Transverse colon (tissue), 4 donors: ENCODE measurements at regions not wholly inside any gene's neighbourhood (a gene's known extent, or its start where the extent isn't known, plus 50 kb on each side); places are given as distances from the start of the nearest gene placed in this dataset.

Source experiments
- DNase-seq: peaks from one replicate; pipeline ENCODE4 v3.0.0-alpha.2; 2019
- H3K27ac ChIP-seq, 4 donors: fragments of 200-600 bp; sonication (generic); 2 replicates each; pipeline ENCODE4 v1.5.1; 2016 to 2018; ENCODE audit warnings: inconsistent platforms in 4 of 4
- H3K27me3 ChIP-seq: fragments of 200-600 bp; sonication (generic); 2 replicates; pipeline ENCODE4 v1.5.1; 2017; ENCODE audit warnings: inconsistent platforms
- H3K36me3 ChIP-seq, 4 donors: fragments of 200-600 bp; sonication (generic); 2 replicates each; pipeline ENCODE4 v1.5.1; 2017 to 2019; ENCODE audit warnings: inconsistent platforms in 4 of 4
- H3K4me1 ChIP-seq, 4 donors: fragments of 200-600 bp; sonication (generic); 2 replicates each; pipeline ENCODE4 v1.5.1; 2017 to 2020; ENCODE audit warnings: inconsistent platforms in 4 of 4
- H3K4me3 ChIP-seq, 4 donors: fragments of 200-600 bp; sonication (generic); 1 replicate in 1 of 4; 2 replicates in 3 of 4; pipeline versions ENCODE4 v1.5.1 to v1.6.1; 2017 to 2019; ENCODE audit warnings: inconsistent platforms in 4 of 4
- H3K9me3 ChIP-seq, 2 donors: fragments of 200-600 bp; sonication (generic); 2 replicates each; pipeline ENCODE4 v1.5.1; 2017 to 2019; ENCODE audit warnings: inconsistent platforms in 2 of 2
- EP300 ChIP-seq: sonication (generic); formaldehyde crosslinking; IDR thresholded peaks from one replicate; pipeline ENCODE4 v1.6.1; 2017; ENCODE audit warnings: antibody characterized with exemption, low read depth
- POLR2A ChIP-seq: fragments of 450-650 bp; IDR thresholded peaks from one replicate; pipeline ENCODE4 v1.6.1; 2016; ENCODE audit warnings: antibody characterized with exemption, mild to moderate bottlenecking, moderate library complexity
- POLR2AphosphoS5 ChIP-seq, 3 donors: sonication (generic); formaldehyde crosslinking; IDR thresholded peaks; one replicate each; pipeline ENCODE4 v1.6.1; 2016; ENCODE audit warnings: antibody characterized with exemption in 3 of 3
- WGBS, 2 donors: methylation state at CpG; one replicate each; pipeline ENCODE4 v1.1.5; 2018; ENCODE audit warnings: low coverage in 1 of 2; 5-methylcytosine and 5-hydroxymethylcytosine counted together
- in situ Hi-C, 4 donors: fragments of 200-750 bp; cut with MboI; loops; one replicate each; pipeline versions ENCODE4 v1.15.0 to v1.15.1; 2017; ENCODE audit warnings: low sequenced_read_pairs in 3 of 4, low pct_ligation_motif_present in 1 of 4, low pct_unique_long_range_greater_than_20kb in 1 of 4
- intact Hi-C: fragments of 100-400 bp; cut with DNase I; formaldehyde crosslinking; loops from one replicate; pipeline ENCODE4 v1.15.1; 2023; ENCODE audit warnings: low total_unique reads
- TF ChIP-seq, protein P1 (sequence below), 5 experiments: fragments of 200-600 bp in 3 of 5; fragments of 450-650 bp in 2 of 5; sonication (generic) in 3 of 5; IDR thresholded peaks; 1 replicate in 2 of 5; 2 replicates in 3 of 5; pipeline ENCODE4 v1.5.1; 2016 to 2017; ENCODE audit warnings: antibody characterized with exemption in 5 of 5, inconsistent platforms in 3 of 5, mild to moderate bottlenecking in 2 of 5, moderate library complexity in 1 of 5

DNA sequence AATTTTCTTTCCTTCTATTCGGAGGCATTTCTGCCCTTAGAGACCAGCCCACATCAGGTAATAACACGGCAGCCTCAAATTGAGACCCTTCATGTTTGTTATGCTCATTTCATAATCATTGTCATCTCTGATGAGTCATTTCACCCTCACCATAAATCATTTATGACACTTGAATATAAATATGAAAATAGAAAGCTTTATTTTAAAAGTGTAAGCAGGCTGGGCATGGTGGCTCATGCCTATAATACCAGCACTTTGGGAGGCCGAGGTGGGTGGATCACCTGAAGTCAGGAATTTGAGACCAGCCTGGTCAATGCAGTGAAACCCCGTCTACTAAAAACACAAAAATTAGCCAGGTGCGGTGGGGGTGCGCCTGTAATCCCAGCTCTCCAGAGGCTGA, 57.4 kb upstream of the EGFR start:
- no peak overlapping the region for H3K4me3 ChIP-seq
- H3K27ac ChIP-seq: no peak overlapping the region
- H3K4me1 ChIP-seq: no peaks in the 10 kb centered on the region
- intact Hi-C loops: no loop called here
- no peaks in the 10 kb centered on the region for H3K9me3 ChIP-seq
- no peak for DNase-seq
- WGBS, 2 donors: 60 to 75% methylated on average over 4 to 6 of the region's 6 CpGs
- in situ Hi-C loops: loop anchor here in 1 of 4 donors (25.0 kb wide), 1 partner anchor 101 kb away; no protein-coding TSS in a partner anchor
- H3K36me3 ChIP-seq: no peaks in the 10 kb centered on the region
- no peaks in the 10 kb centered on the region for H3K27me3 ChIP-seq
- TF ChIP-seq EP300 (no peak), POLR2A (no peak), POLR2AphosphoS5 (IDR thresholded peaks at IDR 0.05) (no peak)
- TF ChIP-seq, protein P1, sequence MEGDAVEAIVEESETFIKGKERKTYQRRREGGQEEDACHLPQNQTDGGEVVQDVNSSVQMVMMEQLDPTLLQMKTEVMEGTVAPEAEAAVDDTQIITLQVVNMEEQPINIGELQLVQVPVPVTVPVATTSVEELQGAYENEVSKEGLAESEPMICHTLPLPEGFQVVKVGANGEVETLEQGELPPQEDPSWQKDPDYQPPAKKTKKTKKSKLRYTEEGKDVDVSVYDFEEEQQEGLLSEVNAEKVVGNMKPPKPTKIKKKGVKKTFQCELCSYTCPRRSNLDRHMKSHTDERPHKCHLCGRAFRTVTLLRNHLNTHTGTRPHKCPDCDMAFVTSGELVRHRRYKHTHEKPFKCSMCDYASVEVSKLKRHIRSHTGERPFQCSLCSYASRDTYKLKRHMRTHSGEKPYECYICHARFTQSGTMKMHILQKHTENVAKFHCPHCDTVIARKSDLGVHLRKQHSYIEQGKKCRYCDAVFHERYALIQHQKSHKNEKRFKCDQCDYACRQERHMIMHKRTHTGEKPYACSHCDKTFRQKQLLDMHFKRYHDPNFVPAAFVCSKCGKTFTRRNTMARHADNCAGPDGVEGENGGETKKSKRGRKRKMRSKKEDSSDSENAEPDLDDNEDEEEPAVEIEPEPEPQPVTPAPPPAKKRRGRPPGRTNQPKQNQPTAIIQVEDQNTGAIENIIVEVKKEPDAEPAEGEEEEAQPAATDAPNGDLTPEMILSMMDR (IDR thresholded peaks at IDR 0.05): no peak

DNA sequence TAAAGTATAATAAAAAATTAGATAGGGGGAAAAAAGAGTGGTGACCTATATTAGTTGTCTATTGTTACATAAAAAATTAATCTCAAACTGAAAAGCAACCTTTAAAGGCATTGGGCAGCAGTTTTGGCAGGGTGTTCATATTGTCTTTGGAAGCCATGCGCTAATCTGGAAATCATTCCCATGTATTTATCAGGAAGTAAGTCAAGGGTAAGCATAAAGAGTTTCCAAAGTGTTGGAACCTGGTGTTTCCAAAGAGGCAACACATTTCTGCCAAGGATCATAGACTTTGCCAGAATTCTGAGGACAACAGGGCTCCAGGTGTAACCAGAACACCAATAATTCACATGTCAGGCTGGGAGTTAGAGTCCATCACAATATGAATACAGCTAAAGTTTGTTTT, 55.7 kb upstream of the EGFR start:
- TF ChIP-seq, protein P1 (IDR thresholded peaks at IDR 0.05): no peak
- no peak for TF ChIP-seq POLR2A
- no peak for TF ChIP-seq EP300
- TF ChIP-seq POLR2AphosphoS5 (IDR thresholded peaks at IDR 0.05): no peak
- Histone ChIP-seq H3K4me3 (no peak overlapping the region), H3K9me3 (no peaks in the 10 kb centered on the region), H3K27me3 (no peaks in the 10 kb centered on the region), H3K4me1 (no peaks in the 10 kb centered on the region), H3K36me3 (no peaks in the 10 kb centered on the region), H3K27ac (no peak overlapping the region)
- in situ Hi-C loops (loop anchor here in 1 of 4 donors (25.0 kb wide), 1 partner anchor 99 kb away; no protein-coding TSS in a partner anchor), intact Hi-C loops (no loop called here)
- 98 to 100% methylated on average over 1 of the region's 1 CpG for WGBS, 2 donors
- DNase-seq: no peak

DNA sequence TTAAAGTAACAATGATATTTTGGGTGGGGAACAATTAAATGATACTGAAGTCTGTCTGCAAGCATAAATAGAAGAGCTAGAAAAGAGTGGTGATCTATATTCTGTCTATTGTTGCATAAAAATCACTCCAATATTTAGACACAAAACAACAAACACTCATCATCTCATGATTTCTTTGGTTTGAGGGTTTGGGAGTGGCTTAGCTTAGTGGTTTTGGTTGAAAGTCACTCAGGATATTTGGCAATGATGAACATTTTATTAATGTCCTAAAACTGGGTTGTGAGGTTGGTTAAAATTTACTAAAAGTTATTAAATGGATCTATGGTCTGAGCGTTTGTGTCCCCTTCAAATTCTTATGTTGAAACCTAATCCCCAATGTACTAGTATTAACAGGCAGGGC, 54.7 kb upstream of the EGFR start:
- intact Hi-C loops: no loop called here
- WGBS, 2 donors: 86 to 91% methylated on average over 1 of the region's 1 CpG

DNA sequence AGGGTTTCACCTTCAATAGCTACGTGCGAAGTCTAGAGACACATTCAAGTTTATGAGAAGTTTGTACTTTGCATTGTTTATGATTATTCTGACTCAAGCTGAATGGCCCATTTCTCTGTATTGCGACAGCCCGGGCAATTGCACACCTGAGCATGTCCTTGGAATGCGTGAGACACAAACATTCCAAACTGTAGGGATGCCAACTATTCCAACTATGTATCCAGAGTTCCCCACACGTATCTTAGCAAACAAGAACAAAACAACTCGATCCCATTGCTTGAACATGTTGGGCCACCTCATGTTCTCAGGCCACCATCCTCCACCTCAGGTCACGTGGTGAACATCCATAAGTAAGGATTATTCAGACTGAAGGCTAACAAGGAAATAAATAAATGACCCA, 51.4 kb upstream of the EGFR start:
- in situ Hi-C loops: loop anchor here in 1 of 4 donors (25.0 kb wide), 1 partner anchor 95 kb away; no protein-coding TSS in a partner anchor
- H3K4me1 ChIP-seq: no peaks in the 10 kb centered on the region
- H3K27ac ChIP-seq: no peak overlapping the region
- H3K4me3 ChIP-seq: no peak overlapping the region
- H3K36me3 ChIP-seq: no peaks in the 10 kb centered on the region
- no peak for DNase-seq
- 74 to 91% methylated on average over 6 to 8 of the region's 8 CpGs for WGBS, 2 donors
- TF ChIP-seq POLR2AphosphoS5 (IDR thresholded peaks at IDR 0.05) (no peak), POLR2A (no peak), EP300 (no peak)
- TF ChIP-seq, protein P1 (IDR thresholded peaks at IDR 0.05): no peak
- H3K27me3 ChIP-seq: no peaks in the 10 kb centered on the region
- intact Hi-C loops: no loop called here
- no peaks in the 10 kb centered on the region for H3K9me3 ChIP-seq

More for the DNA sequence above, 54.7 kb upstream of the EGFR start:
- no peaks in the 10 kb centered on the region for H3K27me3 ChIP-seq
- no peak overlapping the region for H3K27ac ChIP-seq
- no peaks in the 10 kb centered on the region for H3K36me3 ChIP-seq
- DNase-seq: no peak
- no peaks in the 10 kb centered on the region for H3K9me3 ChIP-seq
- H3K4me3 ChIP-seq: no peak overlapping the region
- TF ChIP-seq POLR2AphosphoS5 (IDR thresholded peaks at IDR 0.05) (no peak), POLR2A (no peak), EP300 (no peak)
- TF ChIP-seq, protein P1 (IDR thresholded peaks at IDR 0.05): no peak
- no peaks in the 10 kb centered on the region for H3K4me1 ChIP-seq
- in situ Hi-C loops: loop anchor here in 1 of 4 donors (25.0 kb wide), 1 partner anchor 98 kb away; no protein-coding TSS in a partner anchor
